Renal pelvis (tissue), 1 donor: ENCODE measurements at regions not wholly inside any gene's neighbourhood (a gene's known extent, or its start where the extent isn't known, plus 50 kb on each side); places are given as distances from the start of the nearest gene placed in this dataset.

Experiments used
- DNase-seq: peaks from one replicate; pipeline ENCODE4 v3.0.0-alpha.2; 2013

GRCh38 chr20:50285376-50286173 lies 94.9 kb downstream of the CEBPB start:
- peak; percentile 86 for DNase-seq

GRCh38 chr20:50286174-50286511 lies 95.5 kb downstream of the CEBPB start:
- no peak for DNase-seq

GRCh38 chr20:50286609-50287008 lies 96.0 kb downstream of the CEBPB start:
- DNase-seq, result no peak

GRCh38 chr20:50287512-50287911 lies 96.9 kb downstream of the CEBPB start:
- DNase-seq, result no peak

GRCh38 chr20:50288128-50288623 lies 97.5 kb downstream of the CEBPB start:
- no peak for DNase-seq

GRCh38 chr20:50289581-50289980 lies 99.0 kb downstream of the CEBPB start:
- DNase-seq, result no peak

GRCh38 chr20:50290112-50290511 lies 99.5 kb downstream of the CEBPB start:
- no peak for DNase-seq

GRCh38 chr20:50290808-50291207 lies 100.2 kb downstream of the CEBPB start:
- no peak for DNase-seq

GRCh38 chr20:50291254-50292078 lies 100.8 kb downstream of the CEBPB start:
- no peak for DNase-seq

GRCh38 chr20:50292079-50292590 lies 101.5 kb downstream of the CEBPB start:
- DNase-seq, result no peak

- peak; percentile 85 for DNase-seq
These were observed 102.1 kb downstream of the CEBPB start for GRCh38 chr20:50292591-50293283.

- no peak for DNase-seq
These were observed 102.9 kb downstream of the CEBPB start for GRCh38 chr20:50293284-50294139.

- no peak for DNase-seq
These were observed 103.8 kb downstream of the CEBPB start for GRCh38 chr20:50294164-50295088.

GRCh38 chr20:50295345-50295744 lies 104.7 kb downstream of the CEBPB start:
- DNase-seq, result no peak

- DNase-seq, result no peak
These were observed 105.3 kb downstream of the CEBPB start for GRCh38 chr20:50295762-50296449.

GRCh38 chr20:50296450-50297375 lies 106.1 kb downstream of the CEBPB start:
- no peak for DNase-seq

- DNase-seq, result no peak
These were observed 107.1 kb downstream of the CEBPB start for GRCh38 chr20:50297498-50298376.
